GM23338 (cell line): ENCODE measurements at regions not wholly inside any gene's neighbourhood (a gene's known extent, or its start where the extent isn't known, plus 50 kb on each side); places are given as distances from the start of the nearest gene placed in this dataset.

Source experiments
- ATAC-seq: fragments of 200-7000 bp; cut with Tn5 transposase; 3 replicates; pipeline ENCODE4 v1.9.1; 2020
- DNase-seq: peaks from one replicate; pipeline ENCODE4 v3.0.0-alpha.2; 2015; ENCODE audit warnings: low spot score
- H2AFZ ChIP-seq: fragments of 200-600 bp; sonication (generic); 2 replicates; pipeline ENCODE4 v1.8.0; 2016; ENCODE audit warnings: antibody characterized with exemption, mild to moderate bottlenecking, moderate library complexity
- H3F3A ChIP-seq: fragments of 200-600 bp; sonication (generic); replicated peaks from 2 replicates; pipeline ENCODE4 v1.8.0; 2017; ENCODE audit warnings: antibody characterized with exemption, mixed run types, low read depth
- H3K27ac ChIP-seq: fragments of 200-600 bp; sonication (generic); 2 replicates; pipeline ENCODE4 v1.6.1; 2016; ENCODE audit warnings: low read depth
- H3K27me3 ChIP-seq: fragments of 200-600 bp; sonication (generic); 2 replicates; pipeline ENCODE4 v1.8.0; 2016; ENCODE audit warnings: mild to moderate bottlenecking, mixed run types, moderate library complexity; ENCODE audit not compliant: insufficient read depth
- H3K36me3 ChIP-seq: fragments of 200-600 bp; sonication (generic); 2 replicates; pipeline ENCODE4 v1.8.0; 2016; ENCODE audit warnings: mild to moderate bottlenecking; ENCODE audit not compliant: insufficient read depth
- H3K4me1 ChIP-seq: fragments of 200-600 bp; sonication (generic); 2 replicates; pipeline ENCODE4 v1.8.0; 2016; ENCODE audit warnings: mild to moderate bottlenecking, moderate library complexity; ENCODE audit not compliant: insufficient read depth
- H3K4me2 ChIP-seq: fragments of 200-600 bp; sonication (generic); 2 replicates; pipeline ENCODE4 v1.7.1; 2017; ENCODE audit warnings: mixed run types
- H3K4me3 ChIP-seq: fragments of 200-600 bp; sonication (generic); 2 replicates; pipeline ENCODE4 v1.6.1; 2016; ENCODE audit warnings: mixed run types
- H3K79me2 ChIP-seq: fragments of 200-600 bp; sonication (generic); replicated peaks from 2 replicates; pipeline ENCODE4 v1.8.0; 2017; ENCODE audit warnings: mild to moderate bottlenecking; ENCODE audit not compliant: insufficient read depth
- H3K9me2 ChIP-seq: fragments of 200-600 bp; sonication (generic); 2 replicates; pipeline ENCODE4 v1.8.0; 2017; ENCODE audit not compliant: insufficient read depth
- H4K20me1 ChIP-seq: fragments of 200-600 bp; sonication (generic); replicated peaks from 2 replicates; pipeline ENCODE4 v1.8.0; 2017; ENCODE audit warnings: mild to moderate bottlenecking; ENCODE audit not compliant: insufficient read depth
- H3K27ac Mint-ChIP-seq: 2 replicates; pipeline ENCODE4 v1.8.0; 2020; ENCODE audit warnings: inconsistent platforms, mild to moderate bottlenecking, moderate library complexity, mixed read lengths
- H3K27me3 Mint-ChIP-seq: 3 replicates; pipeline ENCODE4 v1.8.0; 2022; ENCODE audit warnings: low read depth, mild to moderate bottlenecking, moderate library complexity, mixed read lengths, inconsistent platforms; ENCODE audit not compliant: insufficient read depth, poor library complexity
- H3K36me3 Mint-ChIP-seq: 3 replicates; pipeline ENCODE4 v1.8.0; 2021; ENCODE audit warnings: low read depth, mild to moderate bottlenecking, inconsistent platforms, moderate library complexity, mixed read lengths
- H3K4me1 Mint-ChIP-seq: 3 replicates; pipeline ENCODE4 v1.8.0; 2020; ENCODE audit warnings: mild to moderate bottlenecking, inconsistent platforms, mixed read lengths
- H3K4me3 Mint-ChIP-seq: 3 replicates; pipeline ENCODE4 v1.8.0; 2021; ENCODE audit warnings: moderate library complexity, mild to moderate bottlenecking, inconsistent platforms, mixed read lengths
- H3K9me3 Mint-ChIP-seq: 3 replicates; pipeline ENCODE4 v1.8.0; 2020; ENCODE audit warnings: moderate library complexity, mild to moderate bottlenecking, inconsistent platforms, mixed read lengths
- EZH2 ChIP-seq: fragments of 200-600 bp; sonication (generic); IDR thresholded peaks from one replicate; pipeline ENCODE4 v1.8.0; 2017; ENCODE audit warnings: antibody characterized with exemption, mild to moderate bottlenecking, low read depth; ENCODE audit not compliant: unreplicated experiment
- EZH2phosphoT487 ChIP-seq: fragments of 200-600 bp; sonication (generic); IDR thresholded peaks from one replicate; pipeline ENCODE4 v1.8.1; 2018; ENCODE audit warnings: antibody characterized with exemption; ENCODE audit not compliant: unreplicated experiment
- JUNB ChIP-seq: IDR thresholded peaks from one replicate; pipeline ENCODE4 v1.6.1; 2016; ENCODE audit warnings: antibody characterized with exemption; ENCODE audit not compliant: unreplicated experiment
- NANOG ChIP-seq: IDR thresholded peaks from 2 replicates; pipeline ENCODE4 v1.6.1; 2016; ENCODE audit warnings: antibody characterized with exemption, borderline replicate concordance
- POLR2AphosphoS5 ChIP-seq: IDR thresholded peaks from 2 replicates; pipeline ENCODE4 v1.6.1; 2016; ENCODE audit warnings: antibody characterized with exemption, low read depth
- STAT1 ChIP-seq: IDR thresholded peaks from one replicate; pipeline ENCODE4 v1.6.1; 2016; ENCODE audit warnings: antibody characterized with exemption; ENCODE audit not compliant: unreplicated experiment
- ZNF114 ChIP-seq: fragments of 250-450 bp; sonication (Bioruptor Pico); IDR thresholded peaks from 2 replicates; pipeline ENCODE4 v1.5.0; 2020; ENCODE audit warnings: mild to moderate bottlenecking, moderate library complexity
- ZNF331 ChIP-seq: fragments of 250-450 bp; sonication (Bioruptor Pico); IDR thresholded peaks from 2 replicates; pipeline ENCODE4 v1.5.0; 2020; ENCODE audit warnings: low read depth, mild to moderate bottlenecking, moderate library complexity
- TF ChIP-seq, protein P1 (sequence below), 2 experiments: fragments of 200-600 bp in 1 of 2; sonication (generic) in 1 of 2; conservative IDR thresholded peaks; 2 replicates each; pipeline versions ENCODE4 v1.5.1 to v1.6.1; 2016 to 2017; ENCODE audit warnings: antibody characterized with exemption in 2 of 2, low read depth in 2 of 2, mild to moderate bottlenecking in 2 of 2, moderate library complexity in 1 of 2
- TF ChIP-seq, protein P2 (sequence below): IDR thresholded peaks from one replicate; pipeline ENCODE4 v1.6.1; 2018; ENCODE audit warnings: antibody characterized with exemption; ENCODE audit not compliant: unreplicated experiment
- TF ChIP-seq, protein P3 (sequence below): IDR thresholded peaks from 2 replicates; pipeline ENCODE4 v1.6.1; 2016; ENCODE audit warnings: antibody characterized with exemption

DNA sequence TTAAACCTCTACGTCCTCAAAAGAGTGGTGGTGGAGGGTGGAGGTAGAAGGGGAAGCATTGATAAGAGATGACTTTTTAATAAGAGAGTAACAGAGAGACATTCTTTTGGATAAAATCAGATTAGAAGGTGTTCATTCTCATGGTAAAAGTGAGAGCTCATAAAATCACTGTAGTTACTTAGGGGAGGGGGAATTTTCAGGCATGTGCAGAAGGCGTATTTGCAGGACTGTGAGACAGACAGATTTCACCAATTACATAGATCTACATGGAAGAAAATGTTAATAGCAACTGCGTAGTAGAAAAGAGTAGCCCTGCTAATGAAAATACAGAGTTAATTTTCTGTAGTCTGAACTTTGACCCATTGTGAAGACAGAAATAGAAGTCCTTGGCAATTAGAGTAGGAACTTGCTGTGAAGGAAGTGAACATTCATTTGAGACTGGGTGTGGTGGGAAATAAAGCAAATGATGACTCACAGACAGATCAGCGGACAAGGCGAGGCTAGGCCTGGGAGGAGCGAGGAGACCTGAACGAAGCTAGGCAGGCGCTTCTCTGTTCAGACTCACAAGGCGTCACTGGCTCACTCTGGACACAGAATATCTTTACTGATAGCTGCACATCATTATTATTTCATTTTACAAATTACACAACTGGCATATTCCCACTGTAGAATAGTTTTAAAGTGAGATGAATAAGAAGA lies 57.2 kb upstream of the FAM9C start:
- no peak overlapping the region for H3K4me3 Mint-ChIP-seq
- no peak for ATAC-seq
- H3K4me3 ChIP-seq: no peak overlapping the region
- H4K20me1 ChIP-seq: no peaks in the 10 kb centered on the region
- no peaks in the 10 kb centered on the region for H3K27me3 ChIP-seq
- H3K27ac ChIP-seq: no peak overlapping the region
- H3K9me2 ChIP-seq: no peaks in the 10 kb centered on the region
- no peak overlapping the region for H3K4me2 ChIP-seq
- peaks cover 2% of the 10 kb centered on the region for H3K27me3 Mint-ChIP-seq
- H3K4me1 ChIP-seq: no peaks in the 10 kb centered on the region
- H2AFZ ChIP-seq: no peak overlapping the region
- H3K9me3 Mint-ChIP-seq: no peaks in the 10 kb centered on the region
- peaks cover 5% of the 10 kb centered on the region; the same call in 1 of the 3 replicates for H3K4me1 Mint-ChIP-seq
- no peaks in the 10 kb centered on the region for H3K36me3 Mint-ChIP-seq
- TF ChIP-seq, protein P1, sequence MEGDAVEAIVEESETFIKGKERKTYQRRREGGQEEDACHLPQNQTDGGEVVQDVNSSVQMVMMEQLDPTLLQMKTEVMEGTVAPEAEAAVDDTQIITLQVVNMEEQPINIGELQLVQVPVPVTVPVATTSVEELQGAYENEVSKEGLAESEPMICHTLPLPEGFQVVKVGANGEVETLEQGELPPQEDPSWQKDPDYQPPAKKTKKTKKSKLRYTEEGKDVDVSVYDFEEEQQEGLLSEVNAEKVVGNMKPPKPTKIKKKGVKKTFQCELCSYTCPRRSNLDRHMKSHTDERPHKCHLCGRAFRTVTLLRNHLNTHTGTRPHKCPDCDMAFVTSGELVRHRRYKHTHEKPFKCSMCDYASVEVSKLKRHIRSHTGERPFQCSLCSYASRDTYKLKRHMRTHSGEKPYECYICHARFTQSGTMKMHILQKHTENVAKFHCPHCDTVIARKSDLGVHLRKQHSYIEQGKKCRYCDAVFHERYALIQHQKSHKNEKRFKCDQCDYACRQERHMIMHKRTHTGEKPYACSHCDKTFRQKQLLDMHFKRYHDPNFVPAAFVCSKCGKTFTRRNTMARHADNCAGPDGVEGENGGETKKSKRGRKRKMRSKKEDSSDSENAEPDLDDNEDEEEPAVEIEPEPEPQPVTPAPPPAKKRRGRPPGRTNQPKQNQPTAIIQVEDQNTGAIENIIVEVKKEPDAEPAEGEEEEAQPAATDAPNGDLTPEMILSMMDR (conservative IDR thresholded peaks at IDR 0.05; ENCODE audit: low read depth in 2 of 2): no peak
- no peak for TF ChIP-seq ZNF114 (CRISPR knock-in tag)
- TF ChIP-seq EZH2phosphoT487: no peak
- no peak for TF ChIP-seq JUNB
- TF ChIP-seq EZH2: no peak
- no peak for TF ChIP-seq STAT1
- no peak for TF ChIP-seq ZNF331
- TF ChIP-seq, protein P2, sequence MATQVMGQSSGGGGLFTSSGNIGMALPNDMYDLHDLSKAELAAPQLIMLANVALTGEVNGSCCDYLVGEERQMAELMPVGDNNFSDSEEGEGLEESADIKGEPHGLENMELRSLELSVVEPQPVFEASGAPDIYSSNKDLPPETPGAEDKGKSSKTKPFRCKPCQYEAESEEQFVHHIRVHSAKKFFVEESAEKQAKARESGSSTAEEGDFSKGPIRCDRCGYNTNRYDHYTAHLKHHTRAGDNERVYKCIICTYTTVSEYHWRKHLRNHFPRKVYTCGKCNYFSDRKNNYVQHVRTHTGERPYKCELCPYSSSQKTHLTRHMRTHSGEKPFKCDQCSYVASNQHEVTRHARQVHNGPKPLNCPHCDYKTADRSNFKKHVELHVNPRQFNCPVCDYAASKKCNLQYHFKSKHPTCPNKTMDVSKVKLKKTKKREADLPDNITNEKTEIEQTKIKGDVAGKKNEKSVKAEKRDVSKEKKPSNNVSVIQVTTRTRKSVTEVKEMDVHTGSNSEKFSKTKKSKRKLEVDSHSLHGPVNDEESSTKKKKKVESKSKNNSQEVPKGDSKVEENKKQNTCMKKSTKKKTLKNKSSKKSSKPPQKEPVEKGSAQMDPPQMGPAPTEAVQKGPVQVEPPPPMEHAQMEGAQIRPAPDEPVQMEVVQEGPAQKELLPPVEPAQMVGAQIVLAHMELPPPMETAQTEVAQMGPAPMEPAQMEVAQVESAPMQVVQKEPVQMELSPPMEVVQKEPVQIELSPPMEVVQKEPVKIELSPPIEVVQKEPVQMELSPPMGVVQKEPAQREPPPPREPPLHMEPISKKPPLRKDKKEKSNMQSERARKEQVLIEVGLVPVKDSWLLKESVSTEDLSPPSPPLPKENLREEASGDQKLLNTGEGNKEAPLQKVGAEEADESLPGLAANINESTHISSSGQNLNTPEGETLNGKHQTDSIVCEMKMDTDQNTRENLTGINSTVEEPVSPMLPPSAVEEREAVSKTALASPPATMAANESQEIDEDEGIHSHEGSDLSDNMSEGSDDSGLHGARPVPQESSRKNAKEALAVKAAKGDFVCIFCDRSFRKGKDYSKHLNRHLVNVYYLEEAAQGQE: no peak
- no peak overlapping the region for H3K27ac Mint-ChIP-seq
- DNase-seq: no peak
- no peaks in the 10 kb centered on the region for H3K36me3 ChIP-seq
- no peaks in the 10 kb centered on the region for H3K79me2 ChIP-seq
- no peaks in the 10 kb centered on the region for H3F3A ChIP-seq

DNA sequence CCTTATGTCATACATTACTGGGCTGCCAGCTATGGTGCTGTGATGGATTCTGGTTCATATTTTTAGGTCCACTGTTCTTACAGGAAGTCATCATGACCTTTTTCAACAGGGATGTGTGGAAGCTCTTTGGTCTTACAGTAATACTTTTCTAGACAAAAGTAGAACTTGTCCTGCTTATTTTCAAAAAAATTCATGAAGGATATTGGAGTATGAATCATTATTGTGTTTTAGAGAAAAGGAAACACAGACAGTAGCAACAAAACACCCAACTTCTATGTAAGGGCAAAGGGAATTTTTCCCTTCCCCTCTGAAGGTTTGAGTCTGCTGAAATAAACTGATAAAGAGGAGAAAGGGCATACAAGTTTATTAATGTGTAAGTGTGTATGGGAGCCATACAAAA lies 54.7 kb upstream of the FAM9C start:
- Histone ChIP-seq H3K36me3 (no peaks in the 10 kb centered on the region), H2AFZ (no peak overlapping the region), H3K4me1 (no peaks in the 10 kb centered on the region), H3F3A (no peaks in the 10 kb centered on the region), H3K9me2 (no peaks in the 10 kb centered on the region), H3K4me2 (no peak overlapping the region), H3K79me2 (no peaks in the 10 kb centered on the region), H4K20me1 (no peaks in the 10 kb centered on the region), H3K27me3 (no peaks in the 10 kb centered on the region), H3K27ac (no peak overlapping the region), H3K4me3 (no peak overlapping the region)
- Mint-ChIP-seq H3K9me3 (no peaks in the 10 kb centered on the region), H3K36me3 (no peaks in the 10 kb centered on the region), H3K27ac (no peak overlapping the region), H3K4me3 (no peak overlapping the region), H3K4me1 (peaks cover 5% of the 10 kb centered on the region; the same call in 1 of the 3 replicates), H3K27me3 (no peaks in the 10 kb centered on the region)
- ATAC-seq: no peak
- DNase-seq: no peak
- TF ChIP-seq NANOG (no peak), EZH2phosphoT487 (no peak), ZNF331 (no peak), STAT1 (no peak), EZH2 (no peak), POLR2AphosphoS5 (no peak), JUNB (no peak), ZNF114 (CRISPR knock-in tag) (no peak)
- TF ChIP-seq, protein P3, sequence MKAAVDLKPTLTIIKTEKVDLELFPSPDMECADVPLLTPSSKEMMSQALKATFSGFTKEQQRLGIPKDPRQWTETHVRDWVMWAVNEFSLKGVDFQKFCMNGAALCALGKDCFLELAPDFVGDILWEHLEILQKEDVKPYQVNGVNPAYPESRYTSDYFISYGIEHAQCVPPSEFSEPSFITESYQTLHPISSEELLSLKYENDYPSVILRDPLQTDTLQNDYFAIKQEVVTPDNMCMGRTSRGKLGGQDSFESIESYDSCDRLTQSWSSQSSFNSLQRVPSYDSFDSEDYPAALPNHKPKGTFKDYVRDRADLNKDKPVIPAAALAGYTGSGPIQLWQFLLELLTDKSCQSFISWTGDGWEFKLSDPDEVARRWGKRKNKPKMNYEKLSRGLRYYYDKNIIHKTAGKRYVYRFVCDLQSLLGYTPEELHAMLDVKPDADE: no peak
- TF ChIP-seq, protein P2: no peak
